ENCODE measurements at regions not wholly inside any gene's neighbourhood (a gene's known extent, or its start where the extent isn't known, plus 50 kb on each side); places are given as distances from the start of the nearest gene placed in this dataset.

DNA sequence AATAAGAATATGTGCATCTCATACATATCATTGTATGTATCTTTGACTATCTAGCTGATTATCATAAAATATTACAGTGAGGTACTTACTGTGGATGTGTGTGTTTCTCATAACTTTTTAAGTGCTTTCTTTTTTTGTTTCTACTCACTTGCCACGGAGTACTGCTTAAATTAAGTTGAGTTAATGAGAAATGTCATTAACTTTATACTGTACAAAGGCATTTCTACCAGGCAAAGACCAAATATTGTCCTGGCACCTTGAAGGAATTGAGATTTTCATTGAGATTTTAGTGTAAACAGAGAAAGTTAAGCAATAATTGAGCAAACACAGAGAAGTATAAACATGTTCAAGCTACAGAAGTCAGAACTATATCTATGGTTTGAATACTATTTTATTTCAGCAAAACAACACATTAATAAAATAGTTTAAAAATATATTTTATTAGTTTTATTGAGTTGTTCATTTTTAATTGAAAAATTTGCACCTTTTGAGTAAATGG, 1750.0 kb downstream of the PCDH7 start:
- ATAC-seq (no peak), DNase-seq (no peak)
- Mint-ChIP-seq H3K36me3 (no peaks in the 10 kb centered on the region), H3K9me3 (ENCODE audit: low read depth) (peaks cover 8% of the 10 kb centered on the region), H3K4me3 (no peak overlapping the region), H3K27me3 (no peaks in the 10 kb centered on the region), H3K27ac (no peak overlapping the region), H3K4me1 (no peaks in the 10 kb centered on the region)
- CTCF ChIA-PET: no interaction called here

DNA sequence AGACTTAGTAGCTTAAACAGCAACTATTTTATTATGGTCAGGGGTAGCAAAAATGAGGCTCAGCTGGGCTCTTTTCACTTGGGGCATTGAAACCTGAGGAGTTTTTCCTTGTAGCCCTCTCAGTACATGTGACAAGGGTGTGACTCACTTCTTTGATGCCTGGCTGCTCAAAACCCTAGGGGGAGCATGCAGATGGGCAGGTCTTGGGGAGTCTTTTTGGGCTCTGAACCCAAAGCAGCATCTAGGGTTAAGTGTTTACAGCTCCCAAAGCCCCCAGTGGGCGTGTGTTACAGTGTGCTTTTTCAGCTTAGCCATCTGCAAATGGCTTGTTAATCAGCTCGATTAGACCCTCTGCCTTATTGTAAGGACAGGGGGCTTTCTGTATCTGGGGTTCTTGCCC, 1752.7 kb downstream of the PCDH7 start:
- ATAC-seq (no peak), DNase-seq (no peak)
- H3K27ac Mint-ChIP-seq: no peak overlapping the region
- no peaks in the 10 kb centered on the region for H3K4me1 Mint-ChIP-seq
- no peaks in the 10 kb centered on the region for H3K27me3 Mint-ChIP-seq
- no peaks in the 10 kb centered on the region for H3K36me3 Mint-ChIP-seq
- no peak overlapping the region for H3K4me3 Mint-ChIP-seq
- CTCF ChIA-PET: no interaction called here
- H3K9me3 Mint-ChIP-seq (ENCODE audit: low read depth): peaks cover 13% of the 10 kb centered on the region

DNA sequence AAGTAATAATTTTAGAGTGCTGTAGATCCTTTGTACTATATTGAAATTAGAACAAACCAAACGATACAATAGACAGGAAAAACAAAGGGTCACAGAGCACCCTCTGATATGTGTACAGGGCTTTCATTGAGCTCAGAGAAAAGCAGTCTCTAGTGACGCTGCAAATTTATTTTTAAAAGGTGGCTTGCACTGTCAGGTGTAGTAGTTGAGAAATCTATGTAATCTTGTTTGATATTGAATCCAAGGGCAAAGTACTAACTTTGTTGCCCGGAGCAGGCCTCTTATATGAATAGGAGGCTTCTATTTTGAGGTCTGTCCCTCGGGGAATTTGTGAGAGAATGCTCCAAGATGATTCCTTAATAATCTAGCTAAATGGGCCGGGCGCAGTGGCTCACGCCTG, 1755.5 kb downstream of the PCDH7 start:
- CTCF ChIA-PET: no interaction called here
- no peak for ATAC-seq
- no peak for DNase-seq
- Mint-ChIP-seq H3K27ac (no peak overlapping the region), H3K9me3 (ENCODE audit: low read depth) (peaks cover 13% of the 10 kb centered on the region), H3K4me3 (no peak overlapping the region), H3K4me1 (no peaks in the 10 kb centered on the region), H3K36me3 (no peaks in the 10 kb centered on the region), H3K27me3 (no peaks in the 10 kb centered on the region)

DNA sequence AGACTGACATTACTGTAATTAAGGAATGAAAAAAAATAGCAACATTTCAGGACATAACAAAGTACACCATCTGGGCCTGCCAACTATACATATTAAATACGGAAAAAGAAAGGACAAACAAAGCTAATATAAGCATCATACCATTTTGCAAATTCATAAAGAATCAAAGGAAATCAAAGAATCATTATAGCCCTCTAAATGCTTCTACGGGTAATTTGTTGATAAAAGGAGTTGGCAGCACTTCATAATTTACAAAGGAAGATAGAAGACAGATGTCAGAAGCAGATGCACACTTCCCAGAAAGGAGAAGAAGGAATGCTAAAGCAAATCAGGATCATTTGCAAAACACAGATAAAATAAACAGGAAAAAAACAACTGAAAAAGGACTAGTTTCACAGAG, 1757.3 kb downstream of the PCDH7 start:
- Mint-ChIP-seq H3K4me1 (no peaks in the 10 kb centered on the region), H3K36me3 (no peaks in the 10 kb centered on the region), H3K27ac (no peak overlapping the region), H3K9me3 (ENCODE audit: low read depth) (peaks cover 10% of the 10 kb centered on the region), H3K27me3 (no peaks in the 10 kb centered on the region), H3K4me3 (no peak overlapping the region)
- CTCF ChIA-PET: no interaction called here
- DNase-seq (no peak), ATAC-seq (no peak)

DNA sequence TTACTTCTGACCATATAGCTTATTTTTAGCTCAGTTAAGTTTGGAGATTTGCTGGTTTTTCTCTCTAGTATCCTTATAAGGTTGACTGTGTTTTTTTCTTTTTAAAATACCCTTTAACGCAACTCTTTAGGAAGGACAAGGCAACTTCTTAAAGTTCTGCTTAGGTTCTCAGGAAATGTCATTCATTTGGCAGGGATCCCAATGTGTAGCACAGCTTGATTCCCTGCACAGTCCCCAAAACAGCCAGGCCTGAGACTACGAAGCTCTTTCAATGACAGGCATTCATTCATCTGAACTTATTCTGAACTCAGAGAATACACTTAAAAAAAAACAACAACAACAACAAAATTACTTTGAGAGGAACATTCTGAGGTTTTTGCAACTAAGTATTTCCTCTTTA, 1765.8 kb downstream of the PCDH7 start:
- no peaks in the 10 kb centered on the region for H3K27me3 Mint-ChIP-seq

DNA sequence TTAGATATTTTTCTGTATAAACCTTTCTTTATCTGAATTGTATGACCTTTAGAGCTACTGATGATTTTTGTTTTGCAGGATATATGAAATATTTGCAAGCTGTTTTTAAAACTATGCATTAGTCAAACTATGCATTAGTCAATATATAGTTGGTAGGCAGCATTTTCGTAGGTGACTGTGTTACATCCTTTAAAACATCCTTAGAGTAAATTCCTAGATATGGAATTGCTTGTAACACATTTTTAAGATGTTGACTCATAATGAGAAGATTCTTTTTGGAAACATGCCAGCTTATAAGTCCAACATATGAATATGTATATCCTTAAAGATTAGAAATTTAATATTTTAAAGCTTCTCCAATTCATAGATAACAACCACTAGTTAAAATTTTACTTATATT, 1768.5 kb downstream of the PCDH7 start:
- H3K4me3 Mint-ChIP-seq: no peak overlapping the region
- no peaks in the 10 kb centered on the region for H3K27me3 Mint-ChIP-seq
- H3K36me3 Mint-ChIP-seq: no peaks in the 10 kb centered on the region
- DNase-seq (no peak), ATAC-seq (no peak)
- no peaks in the 10 kb centered on the region for H3K4me1 Mint-ChIP-seq
- H3K27ac Mint-ChIP-seq: no peak overlapping the region
- H3K9me3 Mint-ChIP-seq (ENCODE audit: low read depth): peaks cover 2% of the 10 kb centered on the region
- CTCF ChIA-PET: no interaction called here

More for the DNA sequence above, 1765.8 kb downstream of the PCDH7 start:
- no peak overlapping the region for H3K4me3 Mint-ChIP-seq
- ATAC-seq (no peak), DNase-seq (no peak)
- no peaks in the 10 kb centered on the region for H3K4me1 Mint-ChIP-seq
- H3K36me3 Mint-ChIP-seq: no peaks in the 10 kb centered on the region
- no peak overlapping the region for H3K27ac Mint-ChIP-seq
- CTCF ChIA-PET: no interaction called here
- peaks cover 6% of the 10 kb centered on the region for H3K9me3 Mint-ChIP-seq (ENCODE audit: low read depth)

DNA sequence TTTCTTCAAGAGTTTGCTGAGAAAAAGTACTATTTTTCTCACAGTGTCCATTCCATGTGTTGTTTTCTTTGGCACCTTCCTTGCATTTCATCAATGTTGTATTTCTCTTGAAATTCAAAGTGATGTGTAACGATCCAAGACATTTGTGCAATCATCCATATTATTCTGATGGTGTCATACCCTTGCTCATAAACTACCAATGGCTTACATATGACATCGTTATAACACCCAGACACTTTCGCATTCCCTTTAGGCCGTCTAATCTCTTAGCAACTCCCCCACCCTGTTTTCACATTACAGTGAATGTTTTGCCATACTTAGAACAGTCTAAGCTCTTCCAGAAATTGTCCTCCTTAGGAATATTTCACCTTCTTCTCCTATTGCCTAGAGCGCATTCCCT, 1779.0 kb downstream of the PCDH7 start:
- no peaks in the 10 kb centered on the region for H3K36me3 Mint-ChIP-seq
- peaks cover 4% of the 10 kb centered on the region for H3K9me3 Mint-ChIP-seq (ENCODE audit: low read depth)
- H3K27me3 Mint-ChIP-seq: no peaks in the 10 kb centered on the region
- no peak overlapping the region for H3K27ac Mint-ChIP-seq
- no peaks in the 10 kb centered on the region for H3K4me1 Mint-ChIP-seq
- CTCF ChIA-PET: no interaction called here
- no peak overlapping the region for H3K4me3 Mint-ChIP-seq
- ATAC-seq (no peak), DNase-seq (no peak)

DNA sequence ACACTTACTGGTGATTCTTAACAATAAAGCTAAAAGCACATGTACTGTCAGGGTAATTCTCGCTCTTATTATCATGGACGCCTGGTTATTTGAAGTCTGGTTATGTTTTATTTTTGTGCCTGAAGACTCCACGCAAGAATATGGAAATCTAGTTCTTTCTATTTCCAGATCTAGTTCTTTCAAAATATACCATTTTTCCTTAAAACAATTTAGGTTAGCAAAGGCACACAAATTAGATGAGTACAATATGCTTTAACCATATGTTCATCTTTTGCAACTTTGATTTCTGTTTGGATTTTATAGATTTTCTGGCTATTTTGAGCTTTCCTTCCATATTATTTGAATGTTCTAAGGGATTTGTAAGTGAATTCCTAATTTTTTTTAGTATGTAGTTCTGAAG, 1783.1 kb downstream of the PCDH7 start:
- ATAC-seq (no peak), DNase-seq (no peak)
- Mint-ChIP-seq H3K27me3 (no peaks in the 10 kb centered on the region), H3K4me3 (no peak overlapping the region), H3K36me3 (no peaks in the 10 kb centered on the region), H3K9me3 (ENCODE audit: low read depth) (peaks cover 13% of the 10 kb centered on the region), H3K27ac (no peak overlapping the region), H3K4me1 (no peaks in the 10 kb centered on the region)
- CTCF ChIA-PET: no interaction called here

DNA sequence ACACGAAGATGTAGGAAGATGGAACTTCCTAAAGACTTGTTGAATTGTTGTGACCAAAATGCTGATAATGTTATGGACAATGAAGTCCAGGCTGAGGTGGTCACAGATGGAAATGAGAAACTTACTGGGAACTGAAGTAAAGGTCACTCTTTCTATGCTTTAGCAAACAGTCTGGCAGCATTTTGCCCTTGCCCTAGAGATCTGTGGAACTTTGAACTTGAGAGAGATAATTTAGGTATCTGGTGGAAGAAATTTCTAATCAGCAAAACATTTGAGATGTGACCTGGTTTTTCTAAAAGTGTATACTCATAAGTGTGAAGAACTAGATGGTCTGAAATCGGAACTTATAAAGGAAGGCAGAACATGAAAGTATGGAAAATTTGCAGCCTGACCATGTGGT, 1785.9 kb downstream of the PCDH7 start:
- no peaks in the 10 kb centered on the region for H3K36me3 Mint-ChIP-seq
- no peak overlapping the region for H3K27ac Mint-ChIP-seq
- CTCF ChIA-PET: no interaction called here
- H3K27me3 Mint-ChIP-seq: no peaks in the 10 kb centered on the region
- H3K4me1 Mint-ChIP-seq: no peaks in the 10 kb centered on the region
- no peak overlapping the region for H3K4me3 Mint-ChIP-seq
- no peak for DNase-seq
- no peak for ATAC-seq
- H3K9me3 Mint-ChIP-seq (ENCODE audit: low read depth): peaks cover 9% of the 10 kb centered on the region

DNA sequence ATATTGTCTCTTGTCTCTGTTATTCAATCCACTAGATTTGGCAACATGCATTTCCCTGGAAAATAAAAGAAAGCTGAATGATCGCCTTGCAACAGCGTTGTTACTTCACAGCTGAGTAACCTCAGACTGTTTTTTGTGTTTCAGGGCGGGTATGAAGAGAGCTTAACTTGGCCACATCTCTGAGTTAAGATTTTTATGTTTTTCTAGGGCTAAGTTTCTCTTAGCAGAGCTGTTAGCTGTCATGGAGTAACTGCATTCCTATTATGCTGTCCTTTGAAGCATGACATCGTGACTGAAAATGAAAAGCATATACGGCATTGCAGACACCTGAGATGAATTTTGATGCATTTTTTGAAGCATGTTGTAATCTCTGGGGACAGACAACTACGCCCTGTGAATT, 1798.9 kb downstream of the PCDH7 start:
- no peaks in the 10 kb centered on the region for H3K27me3 Mint-ChIP-seq
- CTCF ChIA-PET: no interaction called here

DNA sequence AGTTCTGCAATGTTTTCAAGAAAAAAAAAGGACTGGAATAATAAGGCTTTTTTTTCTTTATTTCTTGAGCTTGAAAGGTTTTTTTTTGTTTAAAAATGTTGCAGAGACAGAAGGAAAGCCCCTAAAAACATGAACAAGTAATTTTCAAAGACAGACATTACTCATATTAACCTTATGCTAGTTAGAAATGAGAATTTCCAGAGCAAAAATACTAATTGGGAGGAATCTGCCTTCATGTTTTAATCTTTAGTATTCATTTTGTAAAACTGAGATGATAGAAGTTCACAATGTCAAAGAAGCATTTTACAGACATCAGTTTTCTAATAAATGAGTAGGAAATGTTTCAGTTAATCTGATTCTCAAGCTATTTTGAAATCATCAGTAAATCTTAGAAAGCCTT, 1805.3 kb downstream of the PCDH7 start:
- Mint-ChIP-seq H3K27me3 (no peaks in the 10 kb centered on the region), H3K36me3 (no peaks in the 10 kb centered on the region), H3K4me1 (no peaks in the 10 kb centered on the region), H3K4me3 (no peak overlapping the region), H3K27ac (no peak overlapping the region), H3K9me3 (ENCODE audit: low read depth) (peaks cover 6% of the 10 kb centered on the region)
- CTCF ChIA-PET: no interaction called here
- no peak for DNase-seq
- ATAC-seq: no peak

More for the DNA sequence above, 1798.9 kb downstream of the PCDH7 start:
- Mint-ChIP-seq H3K36me3 (no peaks in the 10 kb centered on the region), H3K4me1 (no peaks in the 10 kb centered on the region), H3K27ac (no peak overlapping the region), H3K9me3 (ENCODE audit: low read depth) (peaks cover 3% of the 10 kb centered on the region), H3K4me3 (no peak overlapping the region)
- no peak for DNase-seq
- no peak for ATAC-seq

DNA sequence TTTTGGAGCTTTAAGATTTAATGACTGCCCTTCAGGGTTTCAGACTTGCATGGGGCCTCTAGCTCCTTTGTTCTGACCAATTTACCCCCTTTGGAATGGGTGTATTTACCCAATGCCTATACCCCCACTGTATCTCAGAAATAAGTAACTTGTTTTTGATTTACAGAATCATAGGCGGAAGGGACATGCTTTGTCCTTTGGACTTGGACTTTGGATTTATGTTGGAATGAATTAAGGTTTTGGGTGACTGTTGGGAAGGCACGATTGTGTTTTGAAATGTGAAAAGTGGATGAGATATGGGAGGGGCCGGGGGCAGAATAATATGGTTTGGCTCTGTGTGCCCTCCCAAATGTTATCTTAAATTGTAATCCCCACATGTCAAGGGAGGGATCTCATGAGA, 1824.7 kb downstream of the PCDH7 start:
- H3K36me3 Mint-ChIP-seq: no peaks in the 10 kb centered on the region

DNA sequence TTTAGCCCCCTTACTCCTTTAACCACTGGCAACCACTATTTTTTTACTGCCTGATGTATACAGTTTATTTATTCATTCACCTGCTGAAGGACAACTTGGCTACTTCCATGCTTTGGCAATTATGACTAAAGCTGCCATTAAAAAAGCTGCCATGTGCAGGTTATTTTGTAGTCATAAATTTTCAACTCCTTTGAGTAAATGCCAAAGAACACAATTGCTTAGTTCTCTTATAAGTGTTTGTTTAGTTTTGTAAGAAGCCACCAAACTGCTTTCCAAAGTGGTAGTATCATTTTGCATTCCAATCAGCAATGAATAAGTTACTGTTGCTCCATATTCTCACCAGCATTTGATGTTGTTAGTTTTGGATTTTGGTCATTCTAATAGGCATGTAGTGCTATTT, 1831.8 kb downstream of the PCDH7 start:
- no peaks in the 10 kb centered on the region for H3K27me3 Mint-ChIP-seq
- CTCF ChIA-PET: no interaction called here
- no peaks in the 10 kb centered on the region for H3K4me1 Mint-ChIP-seq
- H3K9me3 Mint-ChIP-seq (ENCODE audit: low read depth): no peaks in the 10 kb centered on the region
- H3K4me3 Mint-ChIP-seq: no peak overlapping the region
- H3K36me3 Mint-ChIP-seq: no peaks in the 10 kb centered on the region
- DNase-seq (no peak), ATAC-seq (no peak)
- H3K27ac Mint-ChIP-seq: no peak overlapping the region

More for the DNA sequence above, 1824.7 kb downstream of the PCDH7 start:
- DNase-seq: no peak
- Mint-ChIP-seq H3K4me3 (no peak overlapping the region), H3K27ac (no peak overlapping the region), H3K27me3 (no peaks in the 10 kb centered on the region), H3K4me1 (no peaks in the 10 kb centered on the region), H3K9me3 (ENCODE audit: low read depth) (peaks cover 2% of the 10 kb centered on the region)
- CTCF ChIA-PET: no interaction called here
- no peak for ATAC-seq

DNA sequence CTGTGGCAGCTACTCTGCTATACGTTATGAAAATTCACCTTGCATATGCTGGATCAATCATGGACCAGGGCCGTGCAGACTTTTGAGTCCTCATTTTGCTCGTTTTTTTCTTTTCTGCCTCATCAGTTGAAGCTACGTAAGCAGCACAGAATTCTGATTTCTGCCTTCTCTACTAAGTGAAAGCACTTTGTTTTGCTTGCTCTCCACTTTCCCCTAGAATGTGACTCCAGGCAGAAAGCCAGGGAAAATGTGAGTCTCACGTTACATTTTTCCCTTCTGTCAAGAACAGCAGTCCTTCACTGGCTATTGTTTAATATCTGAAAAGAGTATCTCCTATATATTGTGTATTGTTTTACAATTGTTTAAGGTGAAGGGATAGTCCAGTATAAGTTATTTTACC, 1840.1 kb downstream of the PCDH7 start:
- no peak for DNase-seq
- Mint-ChIP-seq H3K27me3 (no peaks in the 10 kb centered on the region), H3K27ac (no peak overlapping the region), H3K4me1 (no peaks in the 10 kb centered on the region), H3K36me3 (no peaks in the 10 kb centered on the region), H3K9me3 (ENCODE audit: low read depth) (peaks cover 11% of the 10 kb centered on the region), H3K4me3 (no peak overlapping the region)
- no peak for ATAC-seq
- CTCF ChIA-PET: no interaction called here

DNA sequence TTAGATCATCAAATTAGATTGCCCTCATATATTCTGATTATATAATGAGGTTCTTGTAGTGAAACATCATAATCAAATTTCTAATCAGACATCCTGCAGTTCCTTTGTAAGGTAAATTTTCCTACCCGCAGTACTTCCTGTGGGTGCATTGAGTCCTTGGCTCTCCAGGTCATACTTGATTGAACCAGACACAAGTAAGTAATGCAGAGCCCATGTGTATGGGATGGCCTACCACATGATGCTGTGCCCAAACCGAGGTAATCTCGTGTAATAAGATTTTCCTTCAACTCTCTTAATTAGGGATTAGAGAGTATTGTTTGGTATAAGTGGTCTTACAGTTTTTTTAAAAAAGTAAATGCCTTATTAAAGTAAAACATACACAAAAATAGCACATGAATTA, 1841.8 kb downstream of the PCDH7 start:
- ATAC-seq (no peak), DNase-seq (no peak)
- H3K36me3 Mint-ChIP-seq: no peaks in the 10 kb centered on the region
- no peaks in the 10 kb centered on the region for H3K4me1 Mint-ChIP-seq
- no peaks in the 10 kb centered on the region for H3K27me3 Mint-ChIP-seq
- H3K4me3 Mint-ChIP-seq: no peak overlapping the region
- CTCF ChIA-PET: no interaction called here
- H3K27ac Mint-ChIP-seq: no peak overlapping the region
- H3K9me3 Mint-ChIP-seq (ENCODE audit: low read depth): peaks cover 11% of the 10 kb centered on the region
